GM21786 (cell line): ENCODE measurements at regions not wholly inside any gene's neighbourhood (a gene's known extent, or its start where the extent isn't known, plus 50 kb on each side); places are given as distances from the start of the nearest gene placed in this dataset.

Experiments used
- ATAC-seq: cut with Tn5 transposase; IDR thresholded peaks from one replicate; pipeline ENCODE4 v1.9.1; 2021; ENCODE audit not compliant: unreplicated experiment

DNA sequence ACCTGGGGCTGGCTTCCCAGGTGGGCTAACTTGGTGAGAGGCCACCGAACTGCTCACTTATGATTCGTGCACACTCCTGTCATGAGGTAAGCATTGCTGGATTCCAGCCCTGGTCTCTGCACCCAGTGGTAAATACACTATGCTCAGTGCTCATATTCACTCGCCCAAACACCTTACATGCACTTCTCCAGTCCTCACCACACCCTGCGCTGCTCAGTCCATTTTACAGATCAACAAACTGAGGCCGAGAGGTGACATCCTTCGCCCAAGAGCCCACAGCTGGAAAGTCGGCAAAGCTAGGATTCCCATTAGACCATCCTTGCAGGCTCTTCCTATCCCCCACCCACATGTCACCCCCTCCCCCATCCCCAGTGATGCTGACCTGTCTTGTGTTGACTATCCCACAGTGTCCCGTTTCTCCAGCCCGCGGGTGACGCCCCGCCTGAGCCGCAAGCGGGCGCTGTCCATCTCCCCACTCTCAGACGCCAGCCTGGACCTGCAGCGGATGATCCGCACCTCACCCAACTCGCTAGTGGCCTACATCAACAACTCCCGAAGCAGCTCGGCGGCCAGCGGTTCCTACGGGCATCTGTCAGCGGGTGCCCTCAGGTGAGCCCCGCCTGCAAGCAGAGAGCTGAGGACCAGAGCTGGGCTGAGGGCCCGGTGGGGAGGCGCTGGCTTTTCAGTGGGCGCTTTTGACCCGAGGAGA is 232.8 kb downstream of the GLI2 start:
- ATAC-seq = no peak

DNA sequence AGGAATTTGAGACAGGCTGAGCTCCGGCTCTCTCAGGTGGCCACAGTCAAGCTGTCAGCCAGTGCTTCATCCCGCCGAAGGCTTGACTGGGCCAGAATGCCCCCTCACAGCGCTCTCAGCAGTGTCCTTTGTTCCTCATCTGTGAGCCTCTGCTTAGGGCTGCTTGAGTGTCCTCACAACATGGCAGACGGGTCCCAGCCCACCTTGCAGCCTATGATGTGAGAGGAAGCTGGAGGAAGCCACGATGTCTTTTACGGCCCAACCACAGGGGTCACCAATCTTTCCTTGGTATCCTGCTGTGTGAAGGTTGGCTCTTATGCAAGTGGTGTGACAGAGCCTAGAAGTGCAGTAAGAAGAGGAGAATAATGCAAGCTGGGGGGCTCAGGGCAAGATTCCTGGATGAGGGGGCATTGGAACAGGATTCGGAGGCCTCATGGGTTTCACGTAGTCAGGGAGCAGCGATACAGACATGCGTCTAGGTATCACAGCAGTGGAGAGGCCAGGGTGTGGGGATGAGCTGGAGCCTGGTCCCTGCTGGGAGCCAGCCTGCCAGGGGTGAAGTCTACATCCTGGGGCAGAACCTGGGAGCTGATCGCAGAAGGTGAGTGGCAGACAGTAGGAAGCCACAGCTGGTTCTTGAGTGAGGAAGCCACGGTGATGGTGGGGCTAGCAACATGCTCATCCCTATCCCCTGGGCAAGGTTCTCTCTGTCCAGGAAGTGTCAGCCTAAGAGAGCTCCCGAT is 234.1 kb downstream of the GLI2 start:
- ATAC-seq = no peak

DNA sequence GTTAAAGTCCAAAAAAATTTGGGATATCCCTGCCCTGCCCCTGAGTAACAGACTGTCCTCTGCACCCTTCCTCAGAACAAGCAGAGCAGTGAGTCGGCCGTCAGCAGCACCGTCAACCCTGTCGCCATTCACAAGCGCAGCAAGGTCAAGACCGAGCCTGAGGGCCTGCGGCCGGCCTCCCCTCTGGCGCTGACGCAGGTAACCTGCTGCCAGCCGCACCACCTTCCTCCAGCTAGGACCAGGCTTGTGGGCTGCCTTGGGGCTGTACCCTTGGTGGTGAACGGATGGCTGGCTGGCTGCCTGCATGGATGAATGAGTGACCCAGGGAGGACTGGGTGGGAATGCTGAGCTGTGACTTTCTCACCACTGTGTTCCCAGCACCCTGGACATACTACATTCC is 236.2 kb downstream of the GLI2 start:
- no peak for ATAC-seq

- no peak for ATAC-seq
These were observed 236.6 kb downstream of the GLI2 start for GRCh38 chr2:120972286-120972685.

- ATAC-seq = no peak
These were observed 237.5 kb downstream of the GLI2 start for GRCh38 chr2:120973196-120973595.

- no peak for ATAC-seq
These were observed 239.3 kb downstream of the GLI2 start for GRCh38 chr2:120974950-120975349.

DNA sequence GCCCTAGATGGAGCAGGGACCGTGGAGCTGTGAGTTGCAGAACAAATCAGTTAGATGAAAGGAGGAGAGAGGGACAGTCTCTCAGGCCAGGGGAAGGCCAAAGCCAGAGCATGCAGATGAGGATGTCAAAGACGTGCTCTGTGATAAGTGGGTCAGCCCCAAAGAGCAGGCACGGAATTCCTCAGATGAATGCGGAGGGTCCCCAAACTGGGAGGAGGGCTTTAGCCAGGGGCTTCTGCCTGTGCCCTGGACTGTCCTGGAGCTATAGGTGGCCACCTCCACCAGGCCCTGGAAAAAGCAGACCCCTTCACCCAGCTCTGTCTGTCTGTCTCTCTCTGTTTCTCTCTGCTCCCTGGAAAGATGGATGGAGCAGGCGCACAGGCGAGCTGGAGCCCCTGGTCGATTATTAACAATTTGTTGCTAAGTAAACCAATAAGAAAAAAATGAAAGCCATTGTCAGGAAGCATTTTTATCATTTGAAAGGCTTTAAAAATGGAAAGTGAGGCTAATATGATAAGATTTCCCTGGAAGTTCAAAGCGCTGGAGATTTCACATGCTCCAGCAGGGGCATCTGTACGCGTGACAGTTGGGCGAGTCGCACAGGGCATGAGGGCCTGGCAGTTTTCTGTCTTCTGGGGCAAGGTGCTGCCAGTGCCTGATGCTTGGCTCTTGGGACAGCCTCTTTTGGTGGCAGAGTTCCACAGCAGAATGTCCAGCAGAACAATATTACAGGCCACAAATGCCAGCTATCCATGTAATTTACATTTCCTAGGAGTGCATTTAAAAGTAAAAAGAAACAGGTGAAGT is 241.0 kb downstream of the GLI2 start:
- no peak for ATAC-seq

GRCh38 chr2:120977582-120978358 is 242.1 kb downstream of the GLI2 start:
- ATAC-seq = no peak

- no peak for ATAC-seq
These were observed 242.8 kb downstream of the GLI2 start for GRCh38 chr2:120978359-120979050.

GRCh38 chr2:120979398-120979797 is 243.7 kb downstream of the GLI2 start:
- ATAC-seq = no peak

DNA sequence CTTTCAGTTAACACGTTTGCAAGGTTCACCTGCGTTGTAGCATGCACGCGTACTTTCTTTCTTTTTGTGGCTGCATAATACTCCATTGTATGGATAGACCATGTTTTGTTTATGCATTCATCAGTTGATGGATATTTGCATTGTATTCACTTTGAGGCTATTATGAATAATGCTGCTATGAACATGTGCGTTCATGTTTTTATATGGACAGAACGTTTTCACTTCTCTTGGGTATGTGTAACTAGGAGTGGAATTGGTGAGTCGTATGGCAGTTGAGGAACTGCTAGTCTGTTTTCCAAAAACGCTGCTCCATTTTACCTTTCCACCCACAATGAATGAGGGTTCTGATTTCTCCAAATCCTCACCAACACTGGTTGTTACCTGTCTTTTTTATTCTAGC is 244.3 kb downstream of the GLI2 start:
- ATAC-seq = no peak

DNA sequence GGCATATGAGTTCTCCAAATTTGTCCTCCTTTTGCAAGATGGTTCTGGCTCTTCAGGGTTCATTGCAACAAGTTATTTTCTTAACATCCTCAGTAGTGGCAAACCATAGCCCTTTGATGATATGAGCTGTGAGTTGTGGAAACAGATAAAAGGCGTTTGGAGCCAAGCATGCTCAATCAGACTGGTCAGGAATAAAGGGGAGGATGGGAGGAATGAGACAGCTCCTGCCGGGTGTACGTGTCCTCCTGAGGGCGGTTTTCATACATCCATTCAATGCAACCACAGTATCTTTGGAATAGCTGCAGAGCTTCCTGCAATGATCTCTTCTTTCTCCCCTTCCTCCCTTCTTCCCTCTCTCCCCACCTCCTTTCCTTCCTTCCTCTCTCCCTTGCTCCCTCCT is 245.8 kb downstream of the GLI2 start:
- no peak for ATAC-seq

GRCh38 chr2:120982598-120982997 is 246.9 kb downstream of the GLI2 start:
- ATAC-seq = no peak

DNA sequence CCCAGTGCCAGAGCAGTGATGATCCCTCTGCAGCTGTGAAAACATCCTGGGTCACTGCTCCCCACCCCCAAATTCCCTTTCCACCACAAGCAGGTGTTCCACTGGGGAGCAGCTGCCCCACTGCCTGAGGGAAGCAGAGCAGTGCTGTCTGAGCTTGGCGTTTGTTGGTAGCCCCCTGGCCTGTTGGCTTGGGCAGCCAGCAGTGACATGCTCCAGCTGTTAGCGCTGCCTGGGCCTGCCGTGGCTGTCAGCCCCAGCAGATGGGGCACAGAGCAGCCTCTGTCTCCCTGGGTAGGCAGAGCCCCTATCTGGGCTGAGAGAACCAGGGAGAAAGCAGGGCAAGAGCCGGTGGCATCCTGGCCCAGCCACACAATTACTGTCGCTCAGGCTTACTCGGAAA is 247.7 kb downstream of the GLI2 start:
- ATAC-seq = no peak

DNA sequence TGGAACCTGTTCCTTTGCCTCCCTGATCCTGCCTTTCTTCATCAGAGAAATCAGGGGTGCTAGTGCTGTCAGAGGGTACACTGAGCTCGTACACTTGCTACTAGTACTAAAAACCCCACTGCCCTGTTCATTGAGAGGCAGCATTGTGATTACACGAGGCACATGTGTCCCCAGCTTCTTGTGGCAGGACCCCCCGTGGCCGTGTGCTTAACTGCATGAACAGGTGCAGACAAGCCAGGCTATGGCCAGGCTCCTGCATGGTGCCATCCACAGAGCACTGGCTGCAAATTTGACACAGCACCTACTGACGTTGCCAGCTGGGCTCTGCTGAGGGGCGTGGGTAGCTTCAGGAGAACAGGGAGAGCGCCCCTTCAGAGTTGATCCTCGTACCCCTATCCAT is 248.4 kb downstream of the GLI2 start:
- no peak for ATAC-seq

DNA sequence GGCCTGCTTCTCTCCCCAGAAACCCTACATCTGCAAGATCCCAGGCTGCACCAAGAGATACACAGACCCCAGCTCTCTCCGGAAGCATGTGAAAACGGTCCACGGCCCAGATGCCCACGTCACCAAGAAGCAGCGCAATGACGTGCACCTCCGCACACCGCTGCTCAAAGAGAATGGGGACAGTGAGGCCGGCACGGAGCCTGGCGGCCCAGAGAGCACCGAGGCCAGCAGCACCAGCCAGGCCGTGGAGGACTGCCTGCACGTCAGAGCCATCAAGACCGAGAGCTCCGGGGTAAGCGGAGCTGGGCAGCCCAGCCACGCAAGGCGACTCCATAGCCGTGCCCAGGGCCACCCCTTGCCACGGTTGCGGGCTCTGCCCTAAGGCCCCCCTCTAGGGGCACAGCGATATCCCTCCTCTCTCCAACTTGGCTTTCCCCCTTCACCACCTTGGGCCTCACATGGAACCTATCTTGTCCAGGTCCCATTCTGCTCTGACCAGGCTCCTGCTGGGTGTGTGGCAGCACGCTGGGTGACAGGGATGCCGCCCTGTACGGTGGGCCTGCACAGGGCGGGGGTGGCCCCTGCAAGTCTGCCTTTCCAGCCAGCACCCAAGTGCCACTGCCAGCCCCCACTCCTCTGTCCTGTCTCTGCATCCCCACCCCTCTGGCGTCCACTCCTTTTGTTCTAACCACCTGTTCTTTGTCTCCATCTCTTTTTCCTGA is 248.9 kb downstream of the GLI2 start:
- ATAC-seq = no peak

DNA sequence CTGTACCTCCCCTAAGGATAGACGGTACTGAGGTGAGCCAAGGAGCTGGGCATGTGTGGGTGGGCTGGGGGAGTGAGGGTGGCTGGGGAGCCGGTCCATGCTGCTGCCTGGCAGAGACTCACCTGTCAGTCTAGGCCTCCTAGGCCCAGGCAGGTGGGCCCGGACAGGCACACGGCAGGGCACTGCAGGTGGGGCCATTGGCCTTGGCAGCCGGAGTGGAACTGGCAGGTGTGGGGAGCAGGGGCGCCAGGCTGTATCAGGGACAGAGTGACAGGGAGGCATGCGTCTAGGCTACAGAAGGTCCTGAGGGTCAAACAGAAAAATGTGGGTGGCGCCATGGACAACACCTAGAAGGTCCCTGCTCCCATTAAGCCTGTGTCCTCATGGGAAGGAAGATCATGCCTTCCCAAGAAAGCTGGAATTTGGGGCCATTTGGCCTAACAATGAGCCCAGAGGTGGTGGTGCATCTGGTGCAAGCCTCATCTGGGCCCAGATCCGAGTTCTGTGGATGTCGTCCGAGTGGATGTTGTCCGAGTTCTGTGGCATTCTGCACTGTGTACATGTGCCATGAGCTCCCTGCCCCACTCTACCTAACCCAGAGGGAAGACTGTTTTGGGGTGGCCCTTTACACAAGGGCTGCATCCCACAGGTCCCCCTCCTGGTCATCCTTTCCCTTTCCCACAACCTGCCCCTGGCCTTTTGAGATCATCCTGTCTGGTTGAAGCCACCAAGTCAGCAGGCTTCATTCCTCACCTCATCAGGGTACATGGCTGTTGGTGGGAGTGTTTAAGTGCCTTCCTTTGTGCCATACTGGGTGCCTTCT is 249.7 kb downstream of the GLI2 start:
- no peak for ATAC-seq

DNA sequence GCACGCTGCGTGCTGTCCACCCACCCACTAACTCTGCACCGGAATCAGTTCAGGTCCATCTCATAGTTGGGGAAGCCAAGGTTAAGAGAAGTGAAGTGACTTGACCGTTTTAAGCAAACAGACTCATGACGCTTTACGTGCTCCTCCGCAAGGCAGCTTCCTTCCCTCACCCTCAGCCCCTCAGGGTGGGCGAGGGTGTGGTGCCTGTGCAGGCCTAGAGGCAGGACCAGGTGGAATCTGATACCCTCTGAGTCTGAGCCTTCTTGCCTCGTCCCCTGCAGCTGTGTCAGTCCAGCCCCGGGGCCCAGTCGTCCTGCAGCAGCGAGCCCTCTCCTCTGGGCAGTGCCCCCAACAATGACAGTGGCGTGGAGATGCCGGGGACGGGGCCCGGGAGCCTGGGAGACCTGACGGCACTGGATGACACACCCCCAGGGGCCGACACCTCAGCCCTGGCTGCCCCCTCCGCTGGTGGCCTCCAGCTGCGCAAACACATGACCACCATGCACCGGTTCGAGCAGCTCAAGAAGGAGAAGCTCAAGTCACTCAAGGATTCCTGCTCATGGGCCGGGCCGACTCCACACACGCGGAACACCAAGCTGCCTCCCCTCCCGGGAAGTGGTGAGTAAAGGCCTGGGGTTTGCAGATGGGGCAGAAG is 250.5 kb downstream of the GLI2 start:
- no peak for ATAC-seq
